ENCODE measurements at regions not wholly inside any gene's neighbourhood (a gene's known extent, or its start where the extent isn't known, plus 50 kb on each side); places are given as distances from the start of the nearest gene placed in this dataset.

DNA sequence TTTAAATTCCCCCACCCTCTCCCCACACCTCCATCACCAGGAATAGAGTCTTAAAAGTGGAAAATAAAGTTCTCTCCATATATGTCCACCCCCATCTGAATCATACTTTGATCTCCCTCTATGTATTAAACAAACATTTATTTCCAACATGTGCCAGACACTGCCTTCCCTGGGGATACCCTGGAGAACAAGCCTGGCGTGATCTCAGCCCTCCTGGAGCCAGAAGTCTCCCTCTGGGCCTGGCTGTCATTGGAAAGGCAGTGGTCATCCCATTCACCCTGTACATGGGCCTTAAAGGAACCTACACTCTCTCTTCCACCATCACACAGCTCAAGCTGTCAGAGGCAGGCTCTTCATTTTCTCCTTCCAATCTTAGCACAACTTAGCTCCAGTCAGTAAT, 143.6 kb downstream of the EMP1 start (continued):
- TF ChIP-seq YY1 (IDR thresholded peaks at IDR 0.05) (no peak), GABPA (IDR thresholded peaks at IDR 0.05 in 1 of 2, conservative IDR thresholded peaks at IDR 0.05 in 1 of 2) (no peak), EGR1 (IDR thresholded peaks at IDR 0.05; ENCODE audit: low read depth in 2 of 2) (no peak), RAD21 (IDR thresholded peaks at IDR 0.05) (no peak), RXRA (IDR thresholded peaks at IDR 0.05) (no peak), SP1 (IDR thresholded peaks at IDR 0.05) (no peak)
- TF ChIP-seq, protein P1, sequence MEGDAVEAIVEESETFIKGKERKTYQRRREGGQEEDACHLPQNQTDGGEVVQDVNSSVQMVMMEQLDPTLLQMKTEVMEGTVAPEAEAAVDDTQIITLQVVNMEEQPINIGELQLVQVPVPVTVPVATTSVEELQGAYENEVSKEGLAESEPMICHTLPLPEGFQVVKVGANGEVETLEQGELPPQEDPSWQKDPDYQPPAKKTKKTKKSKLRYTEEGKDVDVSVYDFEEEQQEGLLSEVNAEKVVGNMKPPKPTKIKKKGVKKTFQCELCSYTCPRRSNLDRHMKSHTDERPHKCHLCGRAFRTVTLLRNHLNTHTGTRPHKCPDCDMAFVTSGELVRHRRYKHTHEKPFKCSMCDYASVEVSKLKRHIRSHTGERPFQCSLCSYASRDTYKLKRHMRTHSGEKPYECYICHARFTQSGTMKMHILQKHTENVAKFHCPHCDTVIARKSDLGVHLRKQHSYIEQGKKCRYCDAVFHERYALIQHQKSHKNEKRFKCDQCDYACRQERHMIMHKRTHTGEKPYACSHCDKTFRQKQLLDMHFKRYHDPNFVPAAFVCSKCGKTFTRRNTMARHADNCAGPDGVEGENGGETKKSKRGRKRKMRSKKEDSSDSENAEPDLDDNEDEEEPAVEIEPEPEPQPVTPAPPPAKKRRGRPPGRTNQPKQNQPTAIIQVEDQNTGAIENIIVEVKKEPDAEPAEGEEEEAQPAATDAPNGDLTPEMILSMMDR (IDR thresholded peaks at IDR 0.05; ENCODE audit: low read depth, low read length, missing input control): no peak
- TF ChIP-seq, protein P2, sequence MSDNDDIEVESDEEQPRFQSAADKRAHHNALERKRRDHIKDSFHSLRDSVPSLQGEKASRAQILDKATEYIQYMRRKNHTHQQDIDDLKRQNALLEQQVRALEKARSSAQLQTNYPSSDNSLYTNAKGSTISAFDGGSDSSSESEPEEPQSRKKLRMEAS (IDR thresholded peaks at IDR 0.05): no peak

DNA sequence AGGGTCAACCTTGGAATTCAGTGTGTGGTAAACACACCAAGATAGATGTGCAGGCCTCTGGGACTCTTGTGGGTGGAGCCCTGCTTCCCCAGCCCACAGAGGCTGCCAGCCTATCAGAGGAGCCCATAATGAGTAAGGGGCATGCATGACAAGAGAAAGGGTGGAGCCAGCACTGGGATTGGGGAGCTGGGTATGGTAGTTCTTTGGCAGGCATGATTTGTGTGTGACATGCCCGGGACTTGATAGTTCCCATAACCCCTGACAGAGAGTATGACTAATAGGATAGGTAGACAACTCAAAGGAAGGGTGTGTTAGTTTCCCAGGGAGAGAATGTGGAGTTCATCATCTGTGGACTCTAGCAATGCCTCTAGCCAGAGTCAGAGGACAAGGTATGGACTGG, 143.0 kb downstream of the EMP1 start:
- Histone ChIP-seq H3K27me3 (ENCODE audit: control insufficient read depth in 4 of 4, insufficient read depth in 4 of 4, low read length in 3 of 4) (peaks cover 0 to 2% (median under 1%) of the 10 kb centered on the region in 4 donors), H3K4me3 (ENCODE audit: low read depth in 1 of 3, low read length in 3 of 3) (no peak overlapping the region), H3K27ac (ENCODE audit: low read depth in 1 of 2, low read length in 2 of 2) (no peak overlapping the region), H3K4me1 (ENCODE audit: control insufficient read depth in 4 of 4, insufficient read depth in 4 of 4, low read length in 3 of 4) (no peaks in the 10 kb centered on the region), H3K9ac (ENCODE audit: low read depth in 1 of 2, low read length in 2 of 2) (no peak overlapping the region), H3K9me3 (ENCODE audit: control insufficient read depth in 4 of 4, low read length in 3 of 4) (no peaks in the 10 kb centered on the region), H3K36me3 (ENCODE audit: control insufficient read depth in 4 of 4, insufficient read depth in 3 of 4, low read depth in 1 of 4, low read length in 3 of 4) (no peaks in the 10 kb centered on the region)
- WGBS: 93% methylated on average over 1 of the region's 1 CpG
- no peak for DNase-seq (ENCODE audit: low spot score)
- TF ChIP-seq NR2F2 (IDR thresholded peaks at IDR 0.05): no peak
- TF ChIP-seq SP1 (IDR thresholded peaks at IDR 0.05): no peak
- no peak for TF ChIP-seq FOXA2 (IDR thresholded peaks at IDR 0.05)

DNA sequence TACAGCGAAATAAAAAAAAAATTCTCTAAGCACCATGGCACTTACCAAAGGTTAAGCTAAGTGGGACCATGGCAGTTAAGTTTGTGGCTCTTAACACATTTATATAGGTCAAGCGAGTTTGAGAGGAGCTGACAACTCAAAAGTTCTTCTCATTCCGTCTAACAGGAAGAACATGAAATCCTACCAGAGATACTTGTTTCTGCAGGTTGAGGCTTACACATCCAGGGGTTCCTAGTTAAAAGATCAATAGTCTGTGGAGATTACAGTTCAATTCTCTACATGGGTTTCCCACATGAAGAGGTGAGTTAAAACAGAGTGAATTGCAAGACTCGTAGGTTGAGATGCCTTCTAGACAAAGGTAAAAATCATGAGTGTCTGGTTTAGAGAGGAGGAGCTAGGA, 142.6 kb downstream of the EMP1 start:
- no peaks in the 10 kb centered on the region for H3K9me3 ChIP-seq (ENCODE audit: control insufficient read depth in 4 of 4, low read length in 3 of 4)
- H3K4me3 ChIP-seq (ENCODE audit: low read depth in 1 of 3, low read length in 3 of 3): no peak overlapping the region
- WGBS: 86% methylated on average over 4 of the region's 4 CpGs
- no peaks in the 10 kb centered on the region for H3K4me1 ChIP-seq (ENCODE audit: control insufficient read depth in 4 of 4, insufficient read depth in 4 of 4, low read length in 3 of 4)
- H3K27me3 ChIP-seq (ENCODE audit: control insufficient read depth in 4 of 4, insufficient read depth in 4 of 4, low read length in 3 of 4): peaks cover 0 to 2% (median under 1%) of the 10 kb centered on the region in 4 donors
- TF ChIP-seq SP1 (IDR thresholded peaks at IDR 0.05) (no peak), RAD21 (IDR thresholded peaks at IDR 0.05) (no peak), JUND (IDR thresholded peaks at IDR 0.05) (no peak), RXRA (IDR thresholded peaks at IDR 0.05) (no peak), EGR1 (IDR thresholded peaks at IDR 0.05; ENCODE audit: low read depth in 2 of 2) (no peak), FOXA2 (IDR thresholded peaks at IDR 0.05) (no peak), HNF4G (IDR thresholded peaks at IDR 0.05) (no peak), HNF4A (conservative IDR thresholded peaks at IDR 0.05) (no peak), TAF1 (conservative IDR thresholded peaks at IDR 0.05) (no peak), GABPA (IDR thresholded peaks at IDR 0.05 in 1 of 2, conservative IDR thresholded peaks at IDR 0.05 in 1 of 2) (no peak), NR2F2 (IDR thresholded peaks at IDR 0.05) (no peak), FOXA1 (IDR thresholded peaks at IDR 0.05) (no peak), YY1 (IDR thresholded peaks at IDR 0.05) (no peak)
- TF ChIP-seq, protein P3, sequence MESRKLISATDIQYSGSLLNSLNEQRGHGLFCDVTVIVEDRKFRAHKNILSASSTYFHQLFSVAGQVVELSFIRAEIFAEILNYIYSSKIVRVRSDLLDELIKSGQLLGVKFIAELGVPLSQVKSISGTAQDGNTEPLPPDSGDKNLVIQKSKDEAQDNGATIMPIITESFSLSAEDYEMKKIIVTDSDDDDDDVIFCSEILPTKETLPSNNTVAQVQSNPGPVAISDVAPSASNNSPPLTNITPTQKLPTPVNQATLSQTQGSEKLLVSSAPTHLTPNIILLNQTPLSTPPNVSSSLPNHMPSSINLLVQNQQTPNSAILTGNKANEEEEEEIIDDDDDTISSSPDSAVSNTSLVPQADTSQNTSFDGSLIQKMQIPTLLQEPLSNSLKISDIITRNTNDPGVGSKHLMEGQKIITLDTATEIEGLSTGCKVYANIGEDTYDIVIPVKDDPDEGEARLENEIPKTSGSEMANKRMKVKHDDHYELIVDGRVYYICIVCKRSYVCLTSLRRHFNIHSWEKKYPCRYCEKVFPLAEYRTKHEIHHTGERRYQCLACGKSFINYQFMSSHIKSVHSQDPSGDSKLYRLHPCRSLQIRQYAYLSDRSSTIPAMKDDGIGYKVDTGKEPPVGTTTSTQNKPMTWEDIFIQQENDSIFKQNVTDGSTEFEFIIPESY (IDR thresholded peaks at IDR 0.05): no peak
- TF ChIP-seq, protein P4, sequence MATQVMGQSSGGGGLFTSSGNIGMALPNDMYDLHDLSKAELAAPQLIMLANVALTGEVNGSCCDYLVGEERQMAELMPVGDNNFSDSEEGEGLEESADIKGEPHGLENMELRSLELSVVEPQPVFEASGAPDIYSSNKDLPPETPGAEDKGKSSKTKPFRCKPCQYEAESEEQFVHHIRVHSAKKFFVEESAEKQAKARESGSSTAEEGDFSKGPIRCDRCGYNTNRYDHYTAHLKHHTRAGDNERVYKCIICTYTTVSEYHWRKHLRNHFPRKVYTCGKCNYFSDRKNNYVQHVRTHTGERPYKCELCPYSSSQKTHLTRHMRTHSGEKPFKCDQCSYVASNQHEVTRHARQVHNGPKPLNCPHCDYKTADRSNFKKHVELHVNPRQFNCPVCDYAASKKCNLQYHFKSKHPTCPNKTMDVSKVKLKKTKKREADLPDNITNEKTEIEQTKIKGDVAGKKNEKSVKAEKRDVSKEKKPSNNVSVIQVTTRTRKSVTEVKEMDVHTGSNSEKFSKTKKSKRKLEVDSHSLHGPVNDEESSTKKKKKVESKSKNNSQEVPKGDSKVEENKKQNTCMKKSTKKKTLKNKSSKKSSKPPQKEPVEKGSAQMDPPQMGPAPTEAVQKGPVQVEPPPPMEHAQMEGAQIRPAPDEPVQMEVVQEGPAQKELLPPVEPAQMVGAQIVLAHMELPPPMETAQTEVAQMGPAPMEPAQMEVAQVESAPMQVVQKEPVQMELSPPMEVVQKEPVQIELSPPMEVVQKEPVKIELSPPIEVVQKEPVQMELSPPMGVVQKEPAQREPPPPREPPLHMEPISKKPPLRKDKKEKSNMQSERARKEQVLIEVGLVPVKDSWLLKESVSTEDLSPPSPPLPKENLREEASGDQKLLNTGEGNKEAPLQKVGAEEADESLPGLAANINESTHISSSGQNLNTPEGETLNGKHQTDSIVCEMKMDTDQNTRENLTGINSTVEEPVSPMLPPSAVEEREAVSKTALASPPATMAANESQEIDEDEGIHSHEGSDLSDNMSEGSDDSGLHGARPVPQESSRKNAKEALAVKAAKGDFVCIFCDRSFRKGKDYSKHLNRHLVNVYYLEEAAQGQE (IDR thresholded peaks at IDR 0.05): no peak
- TF ChIP-seq, protein P1 (IDR thresholded peaks at IDR 0.05; ENCODE audit: low read depth, low read length, missing input control): no peak
- TF ChIP-seq, protein P2 (IDR thresholded peaks at IDR 0.05): no peak
- TF ChIP-seq, protein P5, sequence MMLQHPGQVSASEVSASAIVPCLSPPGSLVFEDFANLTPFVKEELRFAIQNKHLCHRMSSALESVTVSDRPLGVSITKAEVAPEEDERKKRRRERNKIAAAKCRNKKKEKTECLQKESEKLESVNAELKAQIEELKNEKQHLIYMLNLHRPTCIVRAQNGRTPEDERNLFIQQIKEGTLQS (IDR thresholded peaks at IDR 0.05): no peak
- H3K9ac ChIP-seq (ENCODE audit: low read depth in 1 of 2, low read length in 2 of 2): no peak overlapping the region
- H3K36me3 ChIP-seq (ENCODE audit: control insufficient read depth in 4 of 4, insufficient read depth in 3 of 4, low read depth in 1 of 4, low read length in 3 of 4): no peaks in the 10 kb centered on the region
- DNase-seq (ENCODE audit: low spot score): no peak
- H3K27ac ChIP-seq (ENCODE audit: low read depth in 1 of 2, low read length in 2 of 2): no peak overlapping the region

Data from liver (tissue), 8 donors.